ENCODE measurements at regions not wholly inside any gene's neighbourhood (a gene's known extent, or its start where the extent isn't known, plus 50 kb on each side); places are given as distances from the start of the nearest gene placed in this dataset.

GRCh38 chr13:100848304-100848703 is 173.7 kb upstream of the TMTC4 start:
- H3K79me2 ChIP-seq (ENCODE audit: control insufficient read depth, insufficient read depth, low read length, poor library complexity), result no peaks in the 10 kb centered on the region
- H2BK120ac ChIP-seq (ENCODE audit: insufficient read depth, low read length, poor library complexity), result no peak overlapping the region
- H3K4me3 ChIP-seq (ENCODE audit: low read depth, low read length), result no peak overlapping the region
- no peak overlapping the region for H2AK5ac ChIP-seq (ENCODE audit: low read length)
- H4K8ac ChIP-seq (ENCODE audit: low read depth, low read length), result no peak overlapping the region
- no peaks in the 10 kb centered on the region for H3K36me3 ChIP-seq (ENCODE audit: control insufficient read depth in 1 of 2, insufficient read depth in 2 of 2, low read length in 2 of 2)
- H3K9me3 ChIP-seq (ENCODE audit: insufficient read depth, low read depth, low read length), result no peaks in the 10 kb centered on the region
- H3K23ac ChIP-seq (ENCODE audit: low read length), result no peak overlapping the region
- no peak overlapping the region for H3K4ac ChIP-seq (ENCODE audit: low read depth, low read length)
- DNase-seq, result no peak
- H4K12ac ChIP-seq (ENCODE audit: low read depth, low read length), result no peak overlapping the region
- H3K27me3 ChIP-seq (ENCODE audit: insufficient read depth, low read length), result no peaks in the 10 kb centered on the region
- H3K18ac ChIP-seq (ENCODE audit: low read length), result no peak overlapping the region
- no peak overlapping the region for H3K27ac ChIP-seq (ENCODE audit: low read depth, low read length)
- H3K4me2 ChIP-seq (ENCODE audit: low read length), result no peak overlapping the region
- H2BK12ac ChIP-seq (ENCODE audit: low read length), result no peak overlapping the region
- H3K9ac ChIP-seq (ENCODE audit: low read length), result no peak overlapping the region
- H4K91ac ChIP-seq (ENCODE audit: low read depth, low read length), result no peak overlapping the region
- no peak overlapping the region for H2BK5ac ChIP-seq (ENCODE audit: low read depth, low read length, poor library complexity)
- H3K79me1 ChIP-seq (ENCODE audit: low read length), result no peaks in the 10 kb centered on the region
- H3K14ac ChIP-seq (ENCODE audit: low read length), result no peak overlapping the region
- no peak overlapping the region for H2AFZ ChIP-seq (ENCODE audit: insufficient read depth, low read length, poor library complexity)
- no CpG with 5 or more reads among the region's 6 CpGs for WGBS (ENCODE audit: extremely low coverage, insufficient coverage, insufficient read length)
- H3K4me1 ChIP-seq (ENCODE audit: control insufficient read depth in 1 of 2, insufficient read depth in 2 of 2, low read length in 2 of 2), result no peaks in the 10 kb centered on the region

GRCh38 chr13:100845128-100845757 is 170.6 kb upstream of the TMTC4 start:
- no peak for DNase-seq

GRCh38 chr13:100842136-100842535 is 167.5 kb upstream of the TMTC4 start:
- H2BK5ac ChIP-seq (ENCODE audit: low read depth, low read length, poor library complexity), result no peak overlapping the region
- no peak overlapping the region for H4K12ac ChIP-seq (ENCODE audit: low read depth, low read length)
- H3K4me2 ChIP-seq (ENCODE audit: low read length), result no peak overlapping the region
- no peak overlapping the region for H2AFZ ChIP-seq (ENCODE audit: insufficient read depth, low read length, poor library complexity)
- peaks cover 2% of the 10 kb centered on the region for H3K9me3 ChIP-seq (ENCODE audit: insufficient read depth, low read depth, low read length)
- WGBS (ENCODE audit: extremely low coverage, insufficient coverage, insufficient read length), result no CpG with 5 or more reads among the region's 1 CpG
- H3K36me3 ChIP-seq (ENCODE audit: control insufficient read depth in 1 of 2, insufficient read depth in 2 of 2, low read length in 2 of 2), result no peaks in the 10 kb centered on the region
- H2AK5ac ChIP-seq (ENCODE audit: low read length), result no peak overlapping the region
- H3K79me2 ChIP-seq (ENCODE audit: control insufficient read depth, insufficient read depth, low read length, poor library complexity), result no peaks in the 10 kb centered on the region
- H3K27me3 ChIP-seq (ENCODE audit: insufficient read depth, low read length), result no peaks in the 10 kb centered on the region
- H3K4me3 ChIP-seq (ENCODE audit: low read depth, low read length), result no peak overlapping the region
- no peak overlapping the region for H2BK120ac ChIP-seq (ENCODE audit: insufficient read depth, low read length, poor library complexity)
- DNase-seq, result no peak
- H4K91ac ChIP-seq (ENCODE audit: low read depth, low read length), result no peak overlapping the region
- H3K14ac ChIP-seq (ENCODE audit: low read length), result no peak overlapping the region
- H2BK12ac ChIP-seq (ENCODE audit: low read length), result no peak overlapping the region
- no peaks in the 10 kb centered on the region for H3K79me1 ChIP-seq (ENCODE audit: low read length)
- H4K8ac ChIP-seq (ENCODE audit: low read depth, low read length), result no peak overlapping the region
- no peak overlapping the region for H3K27ac ChIP-seq (ENCODE audit: low read depth, low read length)
- no peak overlapping the region for H3K18ac ChIP-seq (ENCODE audit: low read length)
- no peaks in the 10 kb centered on the region for H3K4me1 ChIP-seq (ENCODE audit: control insufficient read depth in 1 of 2, insufficient read depth in 2 of 2, low read length in 2 of 2)
- H3K9ac ChIP-seq (ENCODE audit: low read length), result no peak overlapping the region
- no peak overlapping the region for H3K4ac ChIP-seq (ENCODE audit: low read depth, low read length)
- H3K23ac ChIP-seq (ENCODE audit: low read length), result no peak overlapping the region

More at GRCh38 chr13:100845128-100845757, 170.6 kb upstream of the TMTC4 start:
- Histone ChIP-seq H3K4ac (ENCODE audit: low read depth, low read length) (no peak overlapping the region), H3K27ac (ENCODE audit: low read depth, low read length) (no peak overlapping the region), H3K9me3 (ENCODE audit: insufficient read depth, low read depth, low read length) (peaks cover 2% of the 10 kb centered on the region), H2BK12ac (ENCODE audit: low read length) (no peak overlapping the region), H3K27me3 (ENCODE audit: insufficient read depth, low read length) (no peaks in the 10 kb centered on the region), H4K8ac (ENCODE audit: low read depth, low read length) (no peak overlapping the region), H3K79me1 (ENCODE audit: low read length) (no peaks in the 10 kb centered on the region), H4K12ac (ENCODE audit: low read depth, low read length) (no peak overlapping the region), H2AK5ac (ENCODE audit: low read length) (no peak overlapping the region), H3K14ac (ENCODE audit: low read length) (no peak overlapping the region), H2BK5ac (ENCODE audit: low read depth, low read length, poor library complexity) (no peak overlapping the region), H2AFZ (ENCODE audit: insufficient read depth, low read length, poor library complexity) (no peak overlapping the region), H3K79me2 (ENCODE audit: control insufficient read depth, insufficient read depth, low read length, poor library complexity) (no peaks in the 10 kb centered on the region), H4K91ac (ENCODE audit: low read depth, low read length) (no peak overlapping the region), H3K9ac (ENCODE audit: low read length) (no peak overlapping the region), H3K18ac (ENCODE audit: low read length) (no peak overlapping the region), H3K4me1 (ENCODE audit: control insufficient read depth in 1 of 2, insufficient read depth in 2 of 2, low read length in 2 of 2) (no peaks in the 10 kb centered on the region), H3K4me3 (ENCODE audit: low read depth, low read length) (no peak overlapping the region), H2BK120ac (ENCODE audit: insufficient read depth, low read length, poor library complexity) (no peak overlapping the region), H3K4me2 (ENCODE audit: low read length) (no peak overlapping the region), H3K23ac (ENCODE audit: low read length) (no peak overlapping the region), H3K36me3 (ENCODE audit: control insufficient read depth in 1 of 2, insufficient read depth in 2 of 2, low read length in 2 of 2) (no peaks in the 10 kb centered on the region)
- WGBS (ENCODE audit: extremely low coverage, insufficient coverage, insufficient read length), result no CpG with 5 or more reads among the region's 3 CpGs

GRCh38 chr13:100838387-100838786 is 163.8 kb upstream of the TMTC4 start:
- no peak overlapping the region for H2BK12ac ChIP-seq (ENCODE audit: low read length)
- no peak for DNase-seq
- H3K27ac ChIP-seq (ENCODE audit: low read depth, low read length), result no peak overlapping the region
- no CpG with 5 or more reads among the region's 2 CpGs for WGBS (ENCODE audit: extremely low coverage, insufficient coverage, insufficient read length)
- H2BK5ac ChIP-seq (ENCODE audit: low read depth, low read length, poor library complexity), result no peak overlapping the region
- H3K9me3 ChIP-seq (ENCODE audit: insufficient read depth, low read depth, low read length), result peaks cover 2% of the 10 kb centered on the region
- H2AK5ac ChIP-seq (ENCODE audit: low read length), result no peak overlapping the region
- H3K4me3 ChIP-seq (ENCODE audit: low read depth, low read length), result no peak overlapping the region
- H4K8ac ChIP-seq (ENCODE audit: low read depth, low read length), result no peak overlapping the region
- H3K18ac ChIP-seq (ENCODE audit: low read length), result no peak overlapping the region
- no peak overlapping the region for H4K12ac ChIP-seq (ENCODE audit: low read depth, low read length)
- H3K9ac ChIP-seq (ENCODE audit: low read length), result no peak overlapping the region
- no peaks in the 10 kb centered on the region for H3K4me1 ChIP-seq (ENCODE audit: control insufficient read depth in 1 of 2, insufficient read depth in 2 of 2, low read length in 2 of 2)
- H3K23ac ChIP-seq (ENCODE audit: low read length), result no peak overlapping the region
- H3K79me2 ChIP-seq (ENCODE audit: control insufficient read depth, insufficient read depth, low read length, poor library complexity), result no peaks in the 10 kb centered on the region
- no peaks in the 10 kb centered on the region for H3K79me1 ChIP-seq (ENCODE audit: low read length)
- no peaks in the 10 kb centered on the region for H3K27me3 ChIP-seq (ENCODE audit: insufficient read depth, low read length)
- H3K14ac ChIP-seq (ENCODE audit: low read length), result no peak overlapping the region
- no peak overlapping the region for H3K4ac ChIP-seq (ENCODE audit: low read depth, low read length)
- no peak overlapping the region for H2BK120ac ChIP-seq (ENCODE audit: insufficient read depth, low read length, poor library complexity)
- no peaks in the 10 kb centered on the region for H3K36me3 ChIP-seq (ENCODE audit: control insufficient read depth in 1 of 2, insufficient read depth in 2 of 2, low read length in 2 of 2)
- H2AFZ ChIP-seq (ENCODE audit: insufficient read depth, low read length, poor library complexity), result no peak overlapping the region
- no peak overlapping the region for H4K91ac ChIP-seq (ENCODE audit: low read depth, low read length)
- no peak overlapping the region for H3K4me2 ChIP-seq (ENCODE audit: low read length)

Measured in trophoblast cell (in vitro differentiated cells and primary cell).